ENCODE measurements at regions not wholly inside any gene's neighbourhood (a gene's known extent, or its start where the extent isn't known, plus 50 kb on each side); places are given as distances from the start of the nearest gene placed in this dataset.

DNA sequence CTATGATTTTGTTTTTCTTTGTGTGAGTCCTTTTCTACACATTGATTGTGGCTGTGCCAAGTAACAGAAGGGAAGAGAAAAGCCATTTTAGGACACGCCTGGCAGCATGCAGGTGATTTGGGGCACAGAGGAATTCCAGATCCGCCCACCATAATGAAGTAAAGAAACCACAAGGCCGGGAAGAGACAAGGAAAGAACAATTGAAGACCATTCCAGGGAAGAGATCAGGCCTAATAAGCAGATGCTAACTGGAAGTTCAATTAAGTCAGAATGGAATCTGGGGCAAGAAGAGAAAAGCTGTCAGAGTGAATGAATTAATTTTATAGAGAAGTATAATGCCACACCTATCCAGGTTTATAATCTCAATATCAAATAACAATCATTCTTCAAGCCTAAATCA lies 110.2 kb upstream of the ISL1 start:
- TF ChIP-seq SETDB1 (IDR thresholded peaks at IDR 0.05; ENCODE audit: insufficient read length, low read length) (no peak), ZNF658 (tag by site-specific recombination; IDR thresholded peaks at IDR 0.05) (no peak), REST (tag by site-specific recombination; IDR thresholded peaks at IDR 0.05) (no peak), ZNF473 (tag by site-specific recombination; IDR thresholded peaks at IDR 0.05) (no peak), ZBTB7A (tag by site-specific recombination; IDR thresholded peaks at IDR 0.05; ENCODE audit: low read depth) (no peak), ZNF596 (tag by site-specific recombination; IDR thresholded peaks at IDR 0.05) (no peak), ZNF510 (tag by site-specific recombination; IDR thresholded peaks at IDR 0.05; ENCODE audit: insufficient replicate concordance) (no peak), ZNF23 (tag by site-specific recombination; IDR thresholded peaks at IDR 0.05; ENCODE audit: borderline replicate concordance) (no peak), ZNF513 (tag by site-specific recombination; IDR thresholded peaks at IDR 0.05) (no peak), ZNF549 (tag by site-specific recombination; IDR thresholded peaks at IDR 0.05) (no peak), PRDM1 (tag by site-specific recombination; IDR thresholded peaks at IDR 0.05) (no peak), YY2 (tag by site-specific recombination; IDR thresholded peaks at IDR 0.05) (no peak), REPIN1 (tag by site-specific recombination; IDR thresholded peaks at IDR 0.05; ENCODE audit: low read depth) (no peak), ZNF174 (tag by site-specific recombination; IDR thresholded peaks at IDR 0.05) (no peak), ZNF514 (tag by site-specific recombination; IDR thresholded peaks at IDR 0.05) (no peak), ZNF280C (tag by site-specific recombination; IDR thresholded peaks at IDR 0.05) (no peak)
- CTCF ChIA-PET: no interaction called here
- Histone ChIP-seq H3K4me1 (ENCODE audit: control insufficient read depth, insufficient read depth, low read length) (no peaks in the 10 kb centered on the region), H3K27ac (ENCODE audit: extremely low read depth, low read depth, low read length) (no peak overlapping the region), H3K36me3 (ENCODE audit: control insufficient read depth in 2 of 2, insufficient read depth in 1 of 2, low read length in 2 of 2) (no peaks in the 10 kb centered on the region), H3K9me3 (ENCODE audit: control insufficient read depth, insufficient read depth, low read depth, low read length) (no peaks in the 10 kb centered on the region), H3K4me3 (ENCODE audit: low read depth, low read length) (no peak overlapping the region)
- POLR2A ChIA-PET: no interaction called here

- ChIA-PET POLR2A (no interaction called here), CTCF (no interaction called here)
- Histone ChIP-seq H3K36me3 (ENCODE audit: control insufficient read depth in 2 of 2, insufficient read depth in 1 of 2, low read length in 2 of 2) (no peaks in the 10 kb centered on the region), H3K9me3 (ENCODE audit: control insufficient read depth, insufficient read depth, low read depth, low read length) (no peaks in the 10 kb centered on the region), H3K4me1 (ENCODE audit: control insufficient read depth, insufficient read depth, low read length) (no peaks in the 10 kb centered on the region), H3K27ac (ENCODE audit: extremely low read depth, low read depth, low read length) (no peak overlapping the region), H3K4me3 (ENCODE audit: low read depth, low read length) (no peak overlapping the region)
- no peak for TF ChIP-seq ZNF24 (tag by site-specific recombination; IDR thresholded peaks at IDR 0.05)
- no peak for TF ChIP-seq ZNF514 (tag by site-specific recombination; IDR thresholded peaks at IDR 0.05)
- TF ChIP-seq ZNF610 (tag by site-specific recombination; IDR thresholded peaks at IDR 0.05; ENCODE audit: borderline replicate concordance): no peak
- no peak for TF ChIP-seq ZNF76 (tag by site-specific recombination; IDR thresholded peaks at IDR 0.05; ENCODE audit: borderline replicate concordance, low read depth)
- TF ChIP-seq ZNF184 (tag by site-specific recombination; IDR thresholded peaks at IDR 0.05): no peak
- no peak for TF ChIP-seq ZSCAN30 (tag by site-specific recombination; IDR thresholded peaks at IDR 0.05)
- TF ChIP-seq, protein P1, sequence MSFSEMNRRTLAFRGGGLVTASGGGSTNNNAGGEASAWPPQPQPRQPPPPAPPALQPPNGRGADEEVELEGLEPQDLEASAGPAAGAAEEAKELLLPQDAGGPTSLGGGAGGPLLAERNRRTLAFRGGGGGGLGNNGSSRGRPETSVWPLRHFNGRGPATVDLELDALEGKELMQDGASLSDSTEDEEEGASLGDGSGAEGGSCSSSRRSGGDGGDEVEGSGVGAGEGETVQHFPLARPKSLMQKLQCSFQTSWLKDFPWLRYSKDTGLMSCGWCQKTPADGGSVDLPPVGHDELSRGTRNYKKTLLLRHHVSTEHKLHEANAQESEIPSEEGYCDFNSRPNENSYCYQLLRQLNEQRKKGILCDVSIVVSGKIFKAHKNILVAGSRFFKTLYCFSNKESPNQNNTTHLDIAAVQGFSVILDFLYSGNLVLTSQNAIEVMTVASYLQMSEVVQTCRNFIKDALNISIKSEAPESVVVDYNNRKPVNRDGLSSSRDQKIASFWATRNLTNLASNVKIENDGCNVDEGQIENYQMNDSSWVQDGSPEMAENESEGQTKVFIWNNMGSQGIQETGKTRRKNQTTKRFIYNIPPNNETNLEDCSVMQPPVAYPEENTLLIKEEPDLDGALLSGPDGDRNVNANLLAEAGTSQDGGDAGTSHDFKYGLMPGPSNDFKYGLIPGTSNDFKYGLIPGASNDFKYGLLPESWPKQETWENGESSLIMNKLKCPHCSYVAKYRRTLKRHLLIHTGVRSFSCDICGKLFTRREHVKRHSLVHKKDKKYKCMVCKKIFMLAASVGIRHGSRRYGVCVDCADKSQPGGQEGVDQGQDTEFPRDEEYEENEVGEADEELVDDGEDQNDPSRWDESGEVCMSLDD (tag by site-specific recombination; IDR thresholded peaks at IDR 0.05): no peak
- TF ChIP-seq ZIC2 (tag by site-specific recombination; IDR thresholded peaks at IDR 0.05): no peak
- no peak for TF ChIP-seq ZNF175 (tag by site-specific recombination; IDR thresholded peaks at IDR 0.05)
- TF ChIP-seq EGR2 (tag by site-specific recombination; IDR thresholded peaks at IDR 0.05; ENCODE audit: low read depth): no peak
- no peak for TF ChIP-seq ZNF10 (tag by site-specific recombination; IDR thresholded peaks at IDR 0.05)
- no peak for TF ChIP-seq ZNF112 (tag by site-specific recombination; IDR thresholded peaks at IDR 0.05)
- no peak for TF ChIP-seq ZNF311 (tag by site-specific recombination; IDR thresholded peaks at IDR 0.05; ENCODE audit: borderline replicate concordance)
Observed at GRCh38 chr5:51273871-51274270, 109.4 kb upstream of the ISL1 start.
